ENCODE measurements at regions not wholly inside any gene's neighbourhood (a gene's known extent, or its start where the extent isn't known, plus 50 kb on each side); places are given as distances from the start of the nearest gene placed in this dataset.

DNA sequence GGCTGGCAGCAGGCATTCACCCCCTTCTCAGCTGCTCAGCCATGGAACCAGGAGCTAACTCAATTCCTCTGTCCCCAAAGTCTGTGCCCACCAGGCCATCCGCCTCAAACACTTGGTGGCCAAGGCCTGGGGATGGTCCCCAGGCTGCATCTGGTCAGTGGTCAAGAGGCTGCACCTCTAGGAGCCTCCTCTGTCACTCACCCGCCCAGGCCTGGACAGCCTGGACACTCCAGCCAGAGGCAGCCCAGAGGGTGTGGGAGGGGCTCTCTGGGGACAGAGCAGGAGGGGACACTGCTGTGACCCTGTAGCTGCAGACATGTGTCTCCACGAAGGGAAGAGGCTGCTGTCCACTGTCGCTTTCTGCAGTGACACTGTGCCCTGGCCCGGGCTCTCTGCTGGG is 416.6 kb upstream of the SULF2 start:
- Histone ChIP-seq H3K4me3 (ENCODE audit: low read length) (no peak overlapping the region), H3K9me3 (ENCODE audit: insufficient read depth, low read length) (no peaks in the 10 kb centered on the region), H2AFZ (ENCODE audit: low read depth, low read length) (no peak overlapping the region), H3K9ac (ENCODE audit: low read length) (no peak overlapping the region), H3K36me3 (replicated peaks; ENCODE audit: low read depth, low read length) (no peaks in the 10 kb centered on the region), H4K20me1 (ENCODE audit: insufficient read depth, low read length) (no peaks in the 10 kb centered on the region), H3K27me3 (ENCODE audit: low read depth, low read length) (peaks cover 12% of the 10 kb centered on the region; the same call in 1 of the 2 replicates), H3K4me1 (ENCODE audit: low read length) (no peaks in the 10 kb centered on the region), H3K79me2 (ENCODE audit: low read length) (no peaks in the 10 kb centered on the region), H3K4me2 (ENCODE audit: low read length) (no peak overlapping the region), H3K27ac (ENCODE audit: low read length) (no peak overlapping the region)
- TF ChIP-seq, protein P1, sequence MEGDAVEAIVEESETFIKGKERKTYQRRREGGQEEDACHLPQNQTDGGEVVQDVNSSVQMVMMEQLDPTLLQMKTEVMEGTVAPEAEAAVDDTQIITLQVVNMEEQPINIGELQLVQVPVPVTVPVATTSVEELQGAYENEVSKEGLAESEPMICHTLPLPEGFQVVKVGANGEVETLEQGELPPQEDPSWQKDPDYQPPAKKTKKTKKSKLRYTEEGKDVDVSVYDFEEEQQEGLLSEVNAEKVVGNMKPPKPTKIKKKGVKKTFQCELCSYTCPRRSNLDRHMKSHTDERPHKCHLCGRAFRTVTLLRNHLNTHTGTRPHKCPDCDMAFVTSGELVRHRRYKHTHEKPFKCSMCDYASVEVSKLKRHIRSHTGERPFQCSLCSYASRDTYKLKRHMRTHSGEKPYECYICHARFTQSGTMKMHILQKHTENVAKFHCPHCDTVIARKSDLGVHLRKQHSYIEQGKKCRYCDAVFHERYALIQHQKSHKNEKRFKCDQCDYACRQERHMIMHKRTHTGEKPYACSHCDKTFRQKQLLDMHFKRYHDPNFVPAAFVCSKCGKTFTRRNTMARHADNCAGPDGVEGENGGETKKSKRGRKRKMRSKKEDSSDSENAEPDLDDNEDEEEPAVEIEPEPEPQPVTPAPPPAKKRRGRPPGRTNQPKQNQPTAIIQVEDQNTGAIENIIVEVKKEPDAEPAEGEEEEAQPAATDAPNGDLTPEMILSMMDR (IDR thresholded peaks at IDR 0.05; ENCODE audit: low read depth, low read length): no peak
- no peak for TF ChIP-seq EZH2phosphoT487 (IDR thresholded peaks at IDR 0.05; ENCODE audit: low read depth)

DNA sequence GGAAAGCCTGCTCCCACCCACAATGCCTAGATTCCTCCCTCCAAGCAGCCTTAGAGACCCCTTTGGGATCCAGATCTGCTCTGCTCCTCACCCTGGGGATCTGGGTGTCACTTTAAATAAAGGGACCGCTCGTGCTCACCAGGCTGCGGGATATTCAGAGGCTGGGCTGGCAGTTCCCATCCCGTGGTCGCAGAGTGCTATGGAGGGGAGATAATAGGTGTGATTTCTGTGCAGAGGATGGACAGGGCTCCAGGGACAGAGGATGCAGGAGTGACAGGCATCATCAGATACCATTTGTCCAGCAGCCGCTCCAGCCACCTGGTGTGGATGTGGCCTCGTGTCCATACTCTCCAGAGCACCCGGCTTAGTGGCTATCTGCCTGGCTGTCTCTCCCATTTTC is 415.9 kb upstream of the SULF2 start:
- Histone ChIP-seq H2AFZ (ENCODE audit: low read depth, low read length) (no peak overlapping the region), H3K27me3 (ENCODE audit: low read depth, low read length) (peaks cover 12% of the 10 kb centered on the region; the same call in 1 of the 2 replicates), H3K9me3 (ENCODE audit: insufficient read depth, low read length) (no peaks in the 10 kb centered on the region), H3K79me2 (ENCODE audit: low read length) (no peaks in the 10 kb centered on the region), H3K4me1 (ENCODE audit: low read length) (no peaks in the 10 kb centered on the region), H3K9ac (ENCODE audit: low read length) (no peak overlapping the region), H3K36me3 (replicated peaks; ENCODE audit: low read depth, low read length) (no peaks in the 10 kb centered on the region), H3K27ac (ENCODE audit: low read length) (no peak overlapping the region), H3K4me2 (ENCODE audit: low read length) (no peak overlapping the region), H4K20me1 (ENCODE audit: insufficient read depth, low read length) (no peaks in the 10 kb centered on the region), H3K4me3 (ENCODE audit: low read length) (no peak overlapping the region)
- TF ChIP-seq, protein P1 (IDR thresholded peaks at IDR 0.05; ENCODE audit: low read depth, low read length): no peak
- no peak for TF ChIP-seq EZH2phosphoT487 (IDR thresholded peaks at IDR 0.05; ENCODE audit: low read depth)

DNA sequence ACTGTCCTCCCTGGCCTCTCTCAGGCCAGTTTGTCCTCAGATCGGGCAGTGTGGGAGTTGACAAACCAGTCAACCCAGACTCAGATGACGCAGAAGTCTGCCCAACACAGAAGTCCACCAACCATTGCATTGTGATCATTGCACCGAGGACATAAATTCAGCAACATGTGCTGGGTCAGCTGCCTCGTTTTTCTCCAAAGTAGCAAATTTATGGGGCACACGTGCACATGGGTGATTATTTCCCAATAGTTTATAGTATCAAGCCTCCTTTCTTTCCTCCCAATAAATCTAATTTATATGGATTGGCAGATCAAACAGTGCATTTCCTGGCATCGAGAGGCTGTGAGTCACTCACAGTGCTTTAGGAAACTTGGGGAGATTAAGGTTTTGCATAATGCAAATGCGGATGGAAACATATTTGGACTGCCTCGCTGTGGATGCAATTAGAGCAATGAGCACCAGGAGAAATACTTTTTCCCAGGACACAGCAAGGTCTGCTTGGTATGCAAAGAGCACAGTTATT is 413.7 kb upstream of the SULF2 start:
- no peak overlapping the region for H3K4me2 ChIP-seq (ENCODE audit: low read length)
- H3K4me3 ChIP-seq (ENCODE audit: low read length): no peak overlapping the region
- H3K9me3 ChIP-seq (ENCODE audit: insufficient read depth, low read length): no peaks in the 10 kb centered on the region
- H3K36me3 ChIP-seq (replicated peaks; ENCODE audit: low read depth, low read length): no peaks in the 10 kb centered on the region
- H3K79me2 ChIP-seq (ENCODE audit: low read length): no peaks in the 10 kb centered on the region
- H4K20me1 ChIP-seq (ENCODE audit: insufficient read depth, low read length): no peaks in the 10 kb centered on the region
- TF ChIP-seq EZH2phosphoT487 (IDR thresholded peaks at IDR 0.05; ENCODE audit: low read depth): no peak
- TF ChIP-seq, protein P1 (IDR thresholded peaks at IDR 0.05; ENCODE audit: low read depth, low read length): no peak
- no peak overlapping the region for H3K9ac ChIP-seq (ENCODE audit: low read length)
- no peak overlapping the region for H2AFZ ChIP-seq (ENCODE audit: low read depth, low read length)
- H3K27me3 ChIP-seq (ENCODE audit: low read depth, low read length): peaks cover 12% of the 10 kb centered on the region; the same call in 1 of the 2 replicates
- no peak overlapping the region for H3K27ac ChIP-seq (ENCODE audit: low read length)
- no peaks in the 10 kb centered on the region for H3K4me1 ChIP-seq (ENCODE audit: low read length)

DNA sequence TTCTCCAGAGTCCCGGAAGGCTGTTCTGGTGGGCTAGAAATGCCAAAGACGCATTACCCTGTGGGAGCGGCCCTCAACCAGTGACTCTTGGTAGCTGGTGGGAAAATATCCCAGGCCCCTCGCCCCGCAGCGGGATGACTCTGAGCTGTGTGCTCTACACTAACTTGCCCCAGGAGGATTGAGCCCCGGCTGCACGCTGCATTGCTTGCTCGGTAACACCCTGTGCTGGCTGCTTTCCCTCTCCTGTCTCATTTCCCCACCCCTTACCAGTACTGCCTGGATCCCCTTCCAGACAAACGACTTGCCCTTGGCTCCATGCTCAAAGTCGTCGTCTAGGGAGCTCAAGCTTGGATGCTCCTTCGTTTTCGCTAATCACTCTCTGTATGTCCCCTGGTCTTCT is 411.8 kb upstream of the SULF2 start:
- H3K27me3 ChIP-seq (ENCODE audit: low read depth, low read length): 0 out of 2 replicates have a peak, but pooled peaks cover 6% of the 10 kb centered on the region
- no peak for TF ChIP-seq EZH2phosphoT487 (IDR thresholded peaks at IDR 0.05; ENCODE audit: low read depth)
- TF ChIP-seq, protein P1 (IDR thresholded peaks at IDR 0.05; ENCODE audit: low read depth, low read length): no peak
- H2AFZ ChIP-seq (ENCODE audit: low read depth, low read length): no peak overlapping the region
- H3K9me3 ChIP-seq (ENCODE audit: insufficient read depth, low read length): no peaks in the 10 kb centered on the region
- no peaks in the 10 kb centered on the region for H4K20me1 ChIP-seq (ENCODE audit: insufficient read depth, low read length)
- no peak overlapping the region for H3K4me2 ChIP-seq (ENCODE audit: low read length)
- H3K4me1 ChIP-seq (ENCODE audit: low read length): no peaks in the 10 kb centered on the region
- H3K79me2 ChIP-seq (ENCODE audit: low read length): no peaks in the 10 kb centered on the region
- no peaks in the 10 kb centered on the region for H3K36me3 ChIP-seq (replicated peaks; ENCODE audit: low read depth, low read length)
- no peak overlapping the region for H3K4me3 ChIP-seq (ENCODE audit: low read length)
- no peak overlapping the region for H3K27ac ChIP-seq (ENCODE audit: low read length)
- H3K9ac ChIP-seq (ENCODE audit: low read length): no peak overlapping the region
